ENCODE measurements at regions not wholly inside any gene's neighbourhood (a gene's known extent, or its start where the extent isn't known, plus 50 kb on each side); places are given as distances from the start of the nearest gene placed in this dataset.

GRCh38 chr4:125520258-125520990 lies 205.7 kb downstream of the FAT4 start:
- H3K27ac ChIP-seq: no peak overlapping the region
- no peaks in the 10 kb centered on the region for H3K36me3 ChIP-seq
- ATAC-seq: no peak
- H3K4me1 ChIP-seq: no peaks in the 10 kb centered on the region
- 31 to 66% methylated on average over 2 to 5 of the region's 5 CpGs for WGBS, 2 donors (ENCODE audit: low coverage in 1 of 2)
- no peaks in the 10 kb centered on the region for H3K9me3 ChIP-seq
- H3K4me3 ChIP-seq: no peak overlapping the region
- TF ChIP-seq POLR2AphosphoS5 (IDR thresholded peaks at IDR 0.05): no peak
- TF ChIP-seq POLR2A (IDR thresholded peaks at IDR 0.05): no peak
- TF ChIP-seq EP300 (IDR thresholded peaks at IDR 0.05): no peak
- TF ChIP-seq, protein P1, sequence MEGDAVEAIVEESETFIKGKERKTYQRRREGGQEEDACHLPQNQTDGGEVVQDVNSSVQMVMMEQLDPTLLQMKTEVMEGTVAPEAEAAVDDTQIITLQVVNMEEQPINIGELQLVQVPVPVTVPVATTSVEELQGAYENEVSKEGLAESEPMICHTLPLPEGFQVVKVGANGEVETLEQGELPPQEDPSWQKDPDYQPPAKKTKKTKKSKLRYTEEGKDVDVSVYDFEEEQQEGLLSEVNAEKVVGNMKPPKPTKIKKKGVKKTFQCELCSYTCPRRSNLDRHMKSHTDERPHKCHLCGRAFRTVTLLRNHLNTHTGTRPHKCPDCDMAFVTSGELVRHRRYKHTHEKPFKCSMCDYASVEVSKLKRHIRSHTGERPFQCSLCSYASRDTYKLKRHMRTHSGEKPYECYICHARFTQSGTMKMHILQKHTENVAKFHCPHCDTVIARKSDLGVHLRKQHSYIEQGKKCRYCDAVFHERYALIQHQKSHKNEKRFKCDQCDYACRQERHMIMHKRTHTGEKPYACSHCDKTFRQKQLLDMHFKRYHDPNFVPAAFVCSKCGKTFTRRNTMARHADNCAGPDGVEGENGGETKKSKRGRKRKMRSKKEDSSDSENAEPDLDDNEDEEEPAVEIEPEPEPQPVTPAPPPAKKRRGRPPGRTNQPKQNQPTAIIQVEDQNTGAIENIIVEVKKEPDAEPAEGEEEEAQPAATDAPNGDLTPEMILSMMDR (IDR thresholded peaks at IDR 0.05): no peak
- H3K27me3 ChIP-seq: no peaks in the 10 kb centered on the region

GRCh38 chr4:125522588-125522987 lies 207.8 kb downstream of the FAT4 start:
- H3K36me3 ChIP-seq: no peaks in the 10 kb centered on the region
- H3K4me3 ChIP-seq: no peak overlapping the region
- no peak overlapping the region for H3K27ac ChIP-seq
- no peak for TF ChIP-seq POLR2A (IDR thresholded peaks at IDR 0.05)
- TF ChIP-seq POLR2AphosphoS5 (IDR thresholded peaks at IDR 0.05): no peak
- TF ChIP-seq EP300 (IDR thresholded peaks at IDR 0.05): no peak
- TF ChIP-seq, protein P1 (IDR thresholded peaks at IDR 0.05): no peak
- 95 to 100% methylated on average over 1 to 9 of the region's 9 CpGs for WGBS, 2 donors (ENCODE audit: low coverage in 1 of 2)
- no peaks in the 10 kb centered on the region for H3K27me3 ChIP-seq
- no peaks in the 10 kb centered on the region for H3K4me1 ChIP-seq
- no peaks in the 10 kb centered on the region for H3K9me3 ChIP-seq
- no peak for ATAC-seq

DNA sequence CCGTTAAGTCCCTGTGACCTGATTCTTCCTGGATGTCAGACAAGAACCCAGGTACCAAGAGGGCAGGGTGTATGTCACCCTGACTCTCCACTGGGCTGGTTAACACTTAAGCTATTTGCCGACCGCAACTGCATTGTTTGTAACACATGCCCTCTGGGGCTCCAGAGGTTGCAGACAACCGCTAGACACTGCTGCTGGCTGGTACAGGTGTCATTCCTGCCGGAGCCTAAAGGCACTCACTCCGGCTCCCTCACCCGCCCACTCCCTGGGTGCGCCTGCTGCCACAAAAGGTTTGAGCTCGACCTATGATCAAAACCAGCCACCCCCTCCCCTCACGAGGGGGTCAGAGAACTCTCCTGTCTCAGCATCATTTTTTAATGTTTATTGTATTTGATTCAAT lies 208.2 kb downstream of the FAT4 start:
- no peaks in the 10 kb centered on the region for H3K9me3 ChIP-seq
- no peaks in the 10 kb centered on the region for H3K36me3 ChIP-seq
- no peaks in the 10 kb centered on the region for H3K4me1 ChIP-seq
- no peak overlapping the region for H3K27ac ChIP-seq
- 92 to 94% methylated on average over 6 to 10 of the region's 10 CpGs for whole genome bisulfite sequencing, 2 donors (ENCODE audit: low coverage in 1 of 2)
- no peak for TF ChIP-seq POLR2A (IDR thresholded peaks at IDR 0.05)
- TF ChIP-seq EP300 (IDR thresholded peaks at IDR 0.05): no peak
- TF ChIP-seq, protein P1 (IDR thresholded peaks at IDR 0.05): no peak
- no peak for TF ChIP-seq POLR2AphosphoS5 (IDR thresholded peaks at IDR 0.05)
- no peak for ATAC-seq
- H3K27me3 ChIP-seq: no peaks in the 10 kb centered on the region
- H3K4me3 ChIP-seq: no peak overlapping the region

GRCh38 chr4:125526420-125526819 lies 211.7 kb downstream of the FAT4 start:
- Histone ChIP-seq H3K4me3 (no peak overlapping the region), H3K9me3 (no peaks in the 10 kb centered on the region), H3K27me3 (no peaks in the 10 kb centered on the region), H3K36me3 (no peaks in the 10 kb centered on the region), H3K27ac (no peak overlapping the region), H3K4me1 (no peaks in the 10 kb centered on the region)
- TF ChIP-seq, protein P1 (IDR thresholded peaks at IDR 0.05): no peak
- TF ChIP-seq POLR2A (IDR thresholded peaks at IDR 0.05) (no peak), EP300 (IDR thresholded peaks at IDR 0.05) (no peak), POLR2AphosphoS5 (IDR thresholded peaks at IDR 0.05) (no peak)
- WGBS, 2 donors (ENCODE audit: low coverage in 1 of 2): 81 to 90% methylated on average over 2 of the region's 2 CpGs
- no peak for ATAC-seq

DNA sequence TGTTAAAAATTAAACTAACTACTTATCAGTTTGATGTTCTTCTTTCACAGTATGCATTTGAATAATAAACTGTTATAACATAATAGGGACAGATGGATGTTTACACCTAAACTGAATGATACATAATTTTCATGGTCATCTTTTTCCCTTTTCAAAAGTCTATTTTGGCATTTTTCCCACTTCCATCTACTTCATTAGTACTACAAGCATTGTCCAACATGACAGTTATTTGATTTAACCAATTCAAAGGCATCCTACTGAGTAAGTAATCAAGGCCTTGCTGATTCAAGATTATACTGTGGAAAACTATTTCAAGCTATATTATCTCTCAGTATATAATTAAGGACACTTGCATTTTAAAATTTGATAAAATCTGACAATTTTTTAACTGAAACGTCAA lies 212.9 kb downstream of the FAT4 start:
- no peak for ATAC-seq
- H3K27me3 ChIP-seq: no peaks in the 10 kb centered on the region
- H3K36me3 ChIP-seq: no peaks in the 10 kb centered on the region
- H3K4me1 ChIP-seq: no peaks in the 10 kb centered on the region
- H3K4me3 ChIP-seq: no peak overlapping the region
- H3K27ac ChIP-seq: no peak overlapping the region
- 79% methylated on average over 1 of the region's 1 CpG; no CpG with 5 or more reads in 1 of the 2 donors for WGBS, 2 donors (ENCODE audit: low coverage in 1 of 2)
- TF ChIP-seq POLR2AphosphoS5 (IDR thresholded peaks at IDR 0.05) (no peak), POLR2A (IDR thresholded peaks at IDR 0.05) (no peak), EP300 (IDR thresholded peaks at IDR 0.05) (no peak)
- TF ChIP-seq, protein P1 (IDR thresholded peaks at IDR 0.05): no peak
- no peaks in the 10 kb centered on the region for H3K9me3 ChIP-seq
